Lung (tissue), 11 donors: ENCODE measurements at regions not wholly inside any gene's neighbourhood (a gene's known extent, or its start where the extent isn't known, plus 50 kb on each side); places are given as distances from the start of the nearest gene placed in this dataset.

Source experiments
- ATAC-seq: fragments of 200-7000 bp; cut with Tn5 transposase; one replicate; pipeline ENCODE4 v1.9.1; 2020; ENCODE audit warnings: moderate number of reproducible peaks; ENCODE audit not compliant: insufficient read depth, low FRiP score
- DNase-seq, 3 donors: peaks; one replicate each; pipeline ENCODE4 v3.0.0-alpha.2; 2013 to 2017
- H3K27ac ChIP-seq, 2 donors: one replicate each; pipeline ENCODE4 v1.5.1; 2013; ENCODE audit warnings: mild to moderate bottlenecking in 2 of 2, moderate library complexity in 2 of 2, control low read depth in 1 of 2, inconsistent platforms in 1 of 2, low read depth in 1 of 2, low read length in 1 of 2
- H3K27me3 ChIP-seq, 3 donors: one replicate each; pipeline ENCODE4 v1.5.1; 2013; ENCODE audit warnings: low read length in 2 of 3; ENCODE audit not compliant: control insufficient read depth in 3 of 3, insufficient read depth in 3 of 3
- H3K36me3 ChIP-seq, 4 donors: one replicate each; pipeline ENCODE4 v1.5.1; 2013; ENCODE audit warnings: low read length in 4 of 4, mild to moderate bottlenecking in 1 of 4, moderate library complexity in 1 of 4; ENCODE audit not compliant: control insufficient read depth in 4 of 4, insufficient read depth in 4 of 4
- H3K4me1 ChIP-seq, 5 donors: one replicate each; pipeline ENCODE4 v1.5.1; 2013; ENCODE audit warnings: low read length in 5 of 5, mild to moderate bottlenecking in 2 of 5, moderate library complexity in 1 of 5; ENCODE audit not compliant: control insufficient read depth in 5 of 5, insufficient read depth in 5 of 5
- H3K4me3 ChIP-seq: one replicate; pipeline ENCODE4 v1.5.1; 2013; ENCODE audit warnings: mild to moderate bottlenecking, control low read depth, moderate library complexity
- H3K9ac ChIP-seq, 2 donors: one replicate each; pipeline ENCODE4 v1.5.1; 2013; ENCODE audit warnings: low read length in 2 of 2, control low read depth in 1 of 2; ENCODE audit not compliant: insufficient read depth in 1 of 2
- H3K9me3 ChIP-seq, 4 donors: one replicate each; pipeline ENCODE4 v1.5.1; 2013; ENCODE audit warnings: low read length in 3 of 4, mild to moderate bottlenecking in 1 of 4, moderate library complexity in 1 of 4; ENCODE audit not compliant: control insufficient read depth in 4 of 4, insufficient read depth in 3 of 4
- WGBS, 2 donors: extraction: QIAGEN DNeasy Blood & Tissue Kit; methylation state at CpG; one replicate each; pipeline ENCODE4 v1.1.7; 2013; 5-methylcytosine and 5-hydroxymethylcytosine counted together
- TF ChIP-seq, protein P1 (sequence below): IDR thresholded peaks from 2 replicates; pipeline ENCODE4 v1.5.1; 2012; ENCODE audit warnings: mild to moderate bottlenecking; ENCODE audit errors: control extremely low read depth, extremely low read depth
- donor health status: control.
- donor health status: control.
- donor health status: Bipolar disorder and iron deficiency.
- donor health status: healthy.
- donor health status: DM: yes; HTN: yes; CAD: no.

DNA sequence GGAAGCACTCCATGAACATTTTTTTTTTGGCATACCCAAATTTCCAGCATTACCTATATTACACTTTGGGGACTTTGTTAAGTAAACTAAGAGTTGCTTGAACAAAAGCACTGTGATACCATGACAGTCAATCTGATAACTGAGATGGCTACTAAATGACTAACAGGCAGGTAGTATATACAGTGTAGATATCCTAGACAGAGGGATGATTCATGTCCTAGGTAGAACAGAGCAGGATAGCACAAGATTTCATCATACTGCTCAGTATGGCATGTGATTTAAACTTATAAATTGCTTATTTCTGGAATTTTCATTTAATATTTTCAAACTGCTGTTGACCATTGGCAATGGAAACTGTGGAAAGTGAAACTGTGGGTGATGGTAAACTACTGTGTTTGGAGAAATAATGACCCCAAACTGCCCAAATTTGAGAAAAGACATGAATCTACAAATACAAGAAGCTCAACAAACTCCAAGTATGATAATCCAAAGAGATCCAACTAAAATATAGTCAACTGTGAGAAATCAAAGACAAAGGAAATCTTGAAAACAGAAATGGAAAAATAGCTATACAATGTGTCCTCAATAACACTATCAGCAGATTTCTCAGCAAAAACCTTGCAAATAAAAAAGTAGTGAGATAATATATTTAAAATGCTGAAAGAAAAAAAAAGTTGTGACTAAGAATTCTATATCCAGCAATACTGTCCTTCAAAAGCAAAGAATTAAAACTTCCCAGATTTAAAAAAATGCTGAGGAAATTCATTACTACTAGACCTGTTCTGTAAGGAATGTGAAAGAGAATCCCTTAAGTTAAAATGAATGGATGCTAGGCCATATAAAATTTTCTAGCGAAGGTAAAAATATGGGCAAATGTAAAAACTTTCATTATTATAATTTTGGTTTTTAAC lies 410.4 kb downstream of the DUSP10 start:
- Histone ChIP-seq H3K27ac (no peak overlapping the region), H3K27me3 (no peaks in the 10 kb centered on the region), H3K9ac (no peak overlapping the region), H3K4me3 (no peak overlapping the region), H3K9me3 (peaks cover 0 to 8% (median 3%) of the 10 kb centered on the region in 4 donors), H3K4me1 (peaks cover 6 to 48% (median 17%) of the 10 kb centered on the region in 5 donors), H3K36me3 (no peaks in the 10 kb centered on the region)
- DNase-seq (no peak), ATAC-seq (no peak)
- 94 to 100% methylated on average over 1 of the region's 1 CpG for whole genome bisulfite sequencing, 2 donors
- TF ChIP-seq, protein P1, sequence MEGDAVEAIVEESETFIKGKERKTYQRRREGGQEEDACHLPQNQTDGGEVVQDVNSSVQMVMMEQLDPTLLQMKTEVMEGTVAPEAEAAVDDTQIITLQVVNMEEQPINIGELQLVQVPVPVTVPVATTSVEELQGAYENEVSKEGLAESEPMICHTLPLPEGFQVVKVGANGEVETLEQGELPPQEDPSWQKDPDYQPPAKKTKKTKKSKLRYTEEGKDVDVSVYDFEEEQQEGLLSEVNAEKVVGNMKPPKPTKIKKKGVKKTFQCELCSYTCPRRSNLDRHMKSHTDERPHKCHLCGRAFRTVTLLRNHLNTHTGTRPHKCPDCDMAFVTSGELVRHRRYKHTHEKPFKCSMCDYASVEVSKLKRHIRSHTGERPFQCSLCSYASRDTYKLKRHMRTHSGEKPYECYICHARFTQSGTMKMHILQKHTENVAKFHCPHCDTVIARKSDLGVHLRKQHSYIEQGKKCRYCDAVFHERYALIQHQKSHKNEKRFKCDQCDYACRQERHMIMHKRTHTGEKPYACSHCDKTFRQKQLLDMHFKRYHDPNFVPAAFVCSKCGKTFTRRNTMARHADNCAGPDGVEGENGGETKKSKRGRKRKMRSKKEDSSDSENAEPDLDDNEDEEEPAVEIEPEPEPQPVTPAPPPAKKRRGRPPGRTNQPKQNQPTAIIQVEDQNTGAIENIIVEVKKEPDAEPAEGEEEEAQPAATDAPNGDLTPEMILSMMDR, result no peak

DNA sequence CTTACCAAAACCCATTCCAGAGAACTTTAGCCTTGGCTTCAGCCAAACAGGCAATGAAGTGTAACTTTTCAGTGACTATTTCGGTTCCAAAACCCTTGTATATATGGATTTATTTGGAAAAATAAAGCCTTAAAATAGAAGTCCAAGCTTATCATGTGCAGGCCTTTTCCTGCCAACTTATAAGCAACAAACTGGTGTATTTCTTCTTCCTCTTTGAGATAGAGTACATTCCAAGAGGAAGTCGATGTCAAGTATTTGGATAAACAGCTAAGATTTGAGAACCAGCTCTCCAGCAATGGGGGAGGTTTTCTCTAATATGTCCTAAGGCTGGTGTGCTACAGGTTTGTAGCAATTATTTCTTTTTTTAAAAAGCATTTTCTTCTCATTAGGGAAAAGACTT lies 407.8 kb downstream of the DUSP10 start:
- DNase-seq, result peak in 2 of 3 donors; percentile 85 to 92
- Histone ChIP-seq H3K9ac (no peak overlapping the region), H3K36me3 (no peaks in the 10 kb centered on the region), H3K27me3 (no peaks in the 10 kb centered on the region), H3K4me3 (no peak overlapping the region), H3K4me1 (peaks cover 6 to 50% (median 17%) of the 10 kb centered on the region in 5 donors), H3K9me3 (peaks cover 0 to 8% (median 3%) of the 10 kb centered on the region in 4 donors), H3K27ac (no peak overlapping the region)
- ATAC-seq, result peak; percentile 50
- TF ChIP-seq, protein P1, result no peak
- 1 to 8% methylated on average over 2 of the region's 2 CpGs for WGBS, 2 donors

DNA sequence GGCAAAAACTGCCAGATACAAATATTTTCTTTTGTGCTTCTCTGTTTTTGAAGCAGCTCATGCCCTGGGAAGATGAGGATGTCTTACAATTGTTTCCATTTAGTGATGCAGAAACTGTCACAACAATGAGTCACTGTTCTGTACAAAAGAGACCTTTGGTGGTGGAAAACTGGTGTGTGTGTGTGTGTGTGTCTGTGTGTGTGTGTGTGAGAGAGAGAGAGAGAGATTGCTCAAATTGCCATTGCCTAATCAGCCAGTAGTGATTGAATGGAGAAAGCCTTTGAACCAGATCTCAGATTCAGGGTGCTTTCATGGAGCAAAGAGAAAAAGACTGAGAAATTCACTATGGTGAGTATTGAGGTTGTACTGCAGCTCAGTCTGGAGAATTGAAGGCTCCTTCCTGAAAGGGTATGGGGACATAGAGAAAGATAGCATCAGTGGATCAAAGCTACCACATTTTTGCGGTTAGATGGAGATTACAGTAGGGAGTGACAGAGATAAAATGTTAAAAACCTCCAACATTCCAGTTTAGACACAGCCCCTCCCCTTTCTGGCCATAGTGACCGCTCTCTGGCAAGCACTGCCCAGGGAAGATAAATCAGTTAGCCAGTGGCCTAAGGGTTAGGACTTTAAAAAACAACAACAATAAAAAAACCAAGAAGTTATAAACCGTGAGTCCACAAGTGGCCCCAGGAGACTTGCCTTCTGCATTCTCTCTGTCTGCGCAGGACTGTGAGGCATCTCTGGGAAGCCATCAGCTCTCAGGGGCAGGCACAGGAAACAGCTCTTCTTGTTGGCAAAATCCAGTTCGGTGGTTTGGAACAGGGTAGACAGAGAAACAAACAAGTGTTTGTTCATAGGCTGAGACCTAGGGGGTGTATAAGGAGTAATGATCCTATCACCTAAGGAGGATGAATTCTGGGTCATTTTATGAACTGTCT lies 406.5 kb downstream of the DUSP10 start:
- 32 to 36% methylated on average over 5 of the region's 5 CpGs for WGBS, 2 donors
- DNase-seq (peak; percentile 52 to 61 (median 59)), ATAC-seq (peak; percentile 35)
- peaks cover 0 to 8% (median 3%) of the 10 kb centered on the region in 4 donors for H3K9me3 ChIP-seq
- TF ChIP-seq, protein P1, result no peak
- H3K27me3 ChIP-seq, result no peaks in the 10 kb centered on the region
- H3K27ac ChIP-seq, result peak overlapping the region; percentile 21 to 84
- no peak overlapping the region for H3K4me3 ChIP-seq
- peaks cover 6 to 50% (median 17%) of the 10 kb centered on the region in 5 donors for H3K4me1 ChIP-seq
- peak overlapping the region in 1 of 2 donors; percentile 65 for H3K9ac ChIP-seq
- no peaks in the 10 kb centered on the region for H3K36me3 ChIP-seq
